Right renal pelvis (tissue), 4 donors: ENCODE measurements at regions not wholly inside any gene's neighbourhood (a gene's known extent, or its start where the extent isn't known, plus 50 kb on each side); places are given as distances from the start of the nearest gene placed in this dataset.

Source experiments
- DNase-seq, 4 donors: peaks; one replicate each; pipeline ENCODE4 v3.0.0-alpha.2; 2013; ENCODE audit warnings: low read depth in 4 of 4, low spot score in 3 of 4, missing footprints in 1 of 4

- no peak for DNase-seq
Observed at GRCh38 chr22:18731075-18731666, 119.5 kb upstream of the RIMBP3 start.

DNA sequence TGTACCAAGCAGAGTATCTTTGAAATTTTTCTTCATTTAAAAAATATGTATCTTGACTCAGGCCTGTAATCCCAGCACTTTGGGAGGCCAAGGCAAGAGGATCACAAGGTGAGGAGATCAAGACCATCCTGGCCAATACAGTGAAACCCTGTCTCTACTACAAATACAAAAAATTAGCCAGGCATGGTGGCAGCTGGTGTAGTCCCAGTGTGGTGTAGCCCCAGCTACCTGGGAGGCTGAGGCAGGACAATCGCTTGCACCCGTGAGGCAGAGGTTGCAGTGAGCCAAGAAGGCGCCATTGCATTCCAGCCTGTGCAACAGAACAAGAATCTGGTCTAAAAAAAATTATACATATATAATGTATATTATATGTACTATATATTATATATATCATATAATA lies 118.7 kb upstream of the RIMBP3 start:
- peak in 2 of 4 donors; percentile 67 to 88 for DNase-seq
